Fibroblast of mammary gland (primary cell): ENCODE measurements at regions not wholly inside any gene's neighbourhood (a gene's known extent, or its start where the extent isn't known, plus 50 kb on each side); places are given as distances from the start of the nearest gene placed in this dataset.
A peak's percentile ranks its signal among the peaks of the same experiment; 100 is the strongest.

Source experiments
- DNase-seq: peaks from one replicate; pipeline ENCODE4 v3.0.0-alpha.2; 2010; ENCODE audit warnings: low read depth
- H3K4me3 ChIP-seq: 2 replicates; pipeline ENCODE4 v1.5.1; 2011; ENCODE audit warnings: low read depth, mild to moderate bottlenecking, low read length, moderate library complexity; ENCODE audit not compliant: control insufficient read depth
- TF ChIP-seq, protein P1 (sequence below): conservative IDR thresholded peaks from 2 replicates; pipeline ENCODE4 v1.5.1; 2011; ENCODE audit warnings: low read depth, low read length, inconsistent platforms; ENCODE audit not compliant: control insufficient read depth, insufficient read depth

- TF ChIP-seq, protein P1, sequence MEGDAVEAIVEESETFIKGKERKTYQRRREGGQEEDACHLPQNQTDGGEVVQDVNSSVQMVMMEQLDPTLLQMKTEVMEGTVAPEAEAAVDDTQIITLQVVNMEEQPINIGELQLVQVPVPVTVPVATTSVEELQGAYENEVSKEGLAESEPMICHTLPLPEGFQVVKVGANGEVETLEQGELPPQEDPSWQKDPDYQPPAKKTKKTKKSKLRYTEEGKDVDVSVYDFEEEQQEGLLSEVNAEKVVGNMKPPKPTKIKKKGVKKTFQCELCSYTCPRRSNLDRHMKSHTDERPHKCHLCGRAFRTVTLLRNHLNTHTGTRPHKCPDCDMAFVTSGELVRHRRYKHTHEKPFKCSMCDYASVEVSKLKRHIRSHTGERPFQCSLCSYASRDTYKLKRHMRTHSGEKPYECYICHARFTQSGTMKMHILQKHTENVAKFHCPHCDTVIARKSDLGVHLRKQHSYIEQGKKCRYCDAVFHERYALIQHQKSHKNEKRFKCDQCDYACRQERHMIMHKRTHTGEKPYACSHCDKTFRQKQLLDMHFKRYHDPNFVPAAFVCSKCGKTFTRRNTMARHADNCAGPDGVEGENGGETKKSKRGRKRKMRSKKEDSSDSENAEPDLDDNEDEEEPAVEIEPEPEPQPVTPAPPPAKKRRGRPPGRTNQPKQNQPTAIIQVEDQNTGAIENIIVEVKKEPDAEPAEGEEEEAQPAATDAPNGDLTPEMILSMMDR = no peak
- no peak for DNase-seq
- H3K4me3 ChIP-seq = no peak overlapping the region
Observed at GRCh38 chr2:156132130-156132529, 200.4 kb downstream of the NR4A2 start.

- H3K4me3 ChIP-seq = no peak overlapping the region
- TF ChIP-seq, protein P1 = no peak
- no peak for DNase-seq
Observed at GRCh38 chr2:156129227-156129626, 203.3 kb downstream of the NR4A2 start.

DNA sequence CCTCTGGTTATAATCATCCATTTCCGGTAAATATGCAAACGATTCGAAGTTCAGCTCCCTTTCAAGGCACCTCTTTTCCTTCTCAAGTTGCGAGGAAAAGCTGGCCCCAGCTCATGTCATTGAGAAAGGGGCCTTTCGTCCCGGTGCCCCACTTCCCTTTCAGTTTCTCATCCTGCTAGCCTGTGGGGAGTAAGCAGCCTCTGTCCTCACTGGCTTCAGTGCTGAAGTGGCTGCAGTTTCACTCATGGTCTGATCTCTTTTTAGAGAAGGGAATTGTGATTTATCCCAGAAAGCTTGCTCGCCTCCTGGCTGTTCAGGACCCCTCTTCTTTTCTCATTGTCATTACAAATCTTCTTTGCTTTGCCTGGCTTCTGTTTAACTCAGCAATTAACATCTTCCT, 207.5 kb downstream of the NR4A2 start:
- DNase-seq = no peak
- TF ChIP-seq, protein P1 = no peak
- H3K4me3 ChIP-seq = no peak overlapping the region

DNA sequence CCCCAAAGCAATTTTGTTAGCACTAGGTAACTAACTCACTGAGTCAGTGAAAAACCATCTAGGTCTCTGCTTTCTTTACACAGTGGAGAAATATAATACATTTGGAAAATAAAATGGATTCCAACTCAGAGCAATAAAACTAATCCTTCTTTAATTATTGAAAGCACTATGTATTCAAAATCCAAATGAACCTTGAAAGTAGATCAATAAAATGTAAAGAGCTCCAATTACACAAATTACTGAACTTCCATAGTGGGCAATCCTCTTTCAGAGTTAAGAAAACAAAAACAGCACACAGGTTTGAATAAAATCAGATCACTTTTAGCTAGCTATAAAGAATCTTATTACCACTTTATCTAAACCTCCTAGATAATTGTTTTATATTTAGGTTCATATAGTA, 208.1 kb downstream of the NR4A2 start:
- no peak for DNase-seq
- no peak overlapping the region for H3K4me3 ChIP-seq

GRCh38 chr2:156118753-156119416, 213.6 kb downstream of the NR4A2 start:
- H3K4me3 ChIP-seq = no peak overlapping the region
- no peak for DNase-seq
- TF ChIP-seq, protein P1 = no peak

More for the DNA sequence above, 208.1 kb downstream of the NR4A2 start:
- TF ChIP-seq, protein P1 = no peak

GRCh38 chr2:156116113-156116512, 216.4 kb downstream of the NR4A2 start:
- TF ChIP-seq, protein P1 = no peak
- DNase-seq = peak; percentile 2

More at GRCh38 chr2:156116113-156116512, 216.4 kb downstream of the NR4A2 start:
- no peak overlapping the region for H3K4me3 ChIP-seq
